Esophagus squamous epithelium (tissue), 4 donors: ENCODE measurements at regions not wholly inside any gene's neighbourhood (a gene's known extent, or its start where the extent isn't known, plus 50 kb on each side); places are given as distances from the start of the nearest gene placed in this dataset.

Source experiments
- POLR2A ChIP-seq, 4 donors: fragments of 450-650 bp; IDR thresholded peaks; one replicate each; pipeline ENCODE4 v1.6.1; 2017; ENCODE audit warnings: antibody characterized with exemption in 4 of 4, mild to moderate bottlenecking in 4 of 4, moderate library complexity in 3 of 4
- TF ChIP-seq, protein P1 (sequence below), 6 experiments: fragments of 450-650 bp in 4 of 6; fragments of 200-600 bp in 2 of 6; sonication (generic) in 2 of 6; IDR thresholded peaks; one replicate each; pipeline ENCODE4 v1.5.1; 2016 to 2019; ENCODE audit warnings: antibody characterized with exemption in 6 of 6, mild to moderate bottlenecking in 4 of 6, moderate library complexity in 4 of 6

DNA sequence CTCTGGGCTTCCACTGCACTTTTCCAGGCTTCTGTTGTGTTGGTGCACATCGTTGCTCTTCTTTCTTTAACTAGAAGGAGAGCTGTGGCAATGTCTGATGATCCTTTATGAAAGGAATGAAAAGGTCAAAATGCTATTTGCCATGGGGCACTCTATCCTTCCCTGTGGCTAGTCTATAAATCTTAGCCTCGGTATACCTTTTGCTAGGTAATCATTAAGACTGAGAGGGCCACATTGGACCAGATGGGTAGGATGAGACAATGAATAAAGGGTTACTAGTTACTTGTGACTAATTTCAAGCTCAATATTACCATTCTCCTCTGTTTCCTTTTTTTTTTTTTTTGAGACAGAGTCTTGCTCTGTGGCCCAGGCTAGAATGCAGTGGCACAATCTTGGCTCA, 89.4 kb upstream of the C1orf87 start:
- TF ChIP-seq, protein P1, sequence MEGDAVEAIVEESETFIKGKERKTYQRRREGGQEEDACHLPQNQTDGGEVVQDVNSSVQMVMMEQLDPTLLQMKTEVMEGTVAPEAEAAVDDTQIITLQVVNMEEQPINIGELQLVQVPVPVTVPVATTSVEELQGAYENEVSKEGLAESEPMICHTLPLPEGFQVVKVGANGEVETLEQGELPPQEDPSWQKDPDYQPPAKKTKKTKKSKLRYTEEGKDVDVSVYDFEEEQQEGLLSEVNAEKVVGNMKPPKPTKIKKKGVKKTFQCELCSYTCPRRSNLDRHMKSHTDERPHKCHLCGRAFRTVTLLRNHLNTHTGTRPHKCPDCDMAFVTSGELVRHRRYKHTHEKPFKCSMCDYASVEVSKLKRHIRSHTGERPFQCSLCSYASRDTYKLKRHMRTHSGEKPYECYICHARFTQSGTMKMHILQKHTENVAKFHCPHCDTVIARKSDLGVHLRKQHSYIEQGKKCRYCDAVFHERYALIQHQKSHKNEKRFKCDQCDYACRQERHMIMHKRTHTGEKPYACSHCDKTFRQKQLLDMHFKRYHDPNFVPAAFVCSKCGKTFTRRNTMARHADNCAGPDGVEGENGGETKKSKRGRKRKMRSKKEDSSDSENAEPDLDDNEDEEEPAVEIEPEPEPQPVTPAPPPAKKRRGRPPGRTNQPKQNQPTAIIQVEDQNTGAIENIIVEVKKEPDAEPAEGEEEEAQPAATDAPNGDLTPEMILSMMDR (IDR thresholded peaks at IDR 0.05), result no peak
- TF ChIP-seq POLR2A (IDR thresholded peaks at IDR 0.05), result no peak
